HEK293 (cell line): ENCODE measurements at regions not wholly inside any gene's neighbourhood (a gene's known extent, or its start where the extent isn't known, plus 50 kb on each side); places are given as distances from the start of the nearest gene placed in this dataset.

Source experiments
- CTCF ChIP-seq: fragments of 450-650 bp; formaldehyde crosslinking; IDR thresholded peaks from 2 replicates; pipeline ENCODE4 v1.5.1; 2016; ENCODE audit warnings: missing biosample characterization, missing genetic modification characterization
- PATZ1 ChIP-seq: fragments of 450-650 bp; formaldehyde crosslinking; IDR thresholded peaks from 2 replicates; pipeline ENCODE4 v1.5.1; 2016; ENCODE audit warnings: missing biosample characterization, missing genetic modification characterization
- PRDM6 ChIP-seq: fragments of 450-650 bp; formaldehyde crosslinking; IDR thresholded peaks from 2 replicates; pipeline ENCODE4 v1.5.1; 2017; ENCODE audit warnings: missing biosample characterization, missing genetic modification characterization
- REPIN1 ChIP-seq: fragments of 450-650 bp; formaldehyde crosslinking; IDR thresholded peaks from 2 replicates; pipeline ENCODE4 v1.5.1; 2017; ENCODE audit warnings: missing biosample characterization, missing genetic modification characterization, low read depth
- ZEB2 ChIP-seq: fragments of 450-650 bp; formaldehyde crosslinking; IDR thresholded peaks from 2 replicates; pipeline ENCODE4 v1.5.1; 2016; ENCODE audit warnings: missing biosample characterization, missing genetic modification characterization
- ZNF23 ChIP-seq: fragments of 450-650 bp; formaldehyde crosslinking; IDR thresholded peaks from 2 replicates; pipeline ENCODE4 v1.5.1; 2016; ENCODE audit warnings: missing biosample characterization, missing genetic modification characterization, borderline replicate concordance
- ZNF292 ChIP-seq: fragments of 450-650 bp; formaldehyde crosslinking; IDR thresholded peaks from 2 replicates; pipeline ENCODE4 v1.5.1; 2016; ENCODE audit warnings: low read depth, missing biosample characterization, missing genetic modification characterization, borderline replicate concordance
- ZNF324 ChIP-seq: fragments of 450-650 bp; formaldehyde crosslinking; IDR thresholded peaks from 2 replicates; pipeline ENCODE4 v1.5.1; 2016; ENCODE audit warnings: missing biosample characterization, missing genetic modification characterization
- ZNF449 ChIP-seq: fragments of 450-650 bp; formaldehyde crosslinking; IDR thresholded peaks from 2 replicates; pipeline ENCODE4 v1.5.1; 2017; ENCODE audit warnings: missing biosample characterization, mild to moderate bottlenecking, missing genetic modification characterization, moderate library complexity
- ZNF510 ChIP-seq: fragments of 450-650 bp; formaldehyde crosslinking; IDR thresholded peaks from 2 replicates; pipeline ENCODE4 v1.5.1; 2018; ENCODE audit warnings: mild to moderate bottlenecking, missing genetic modification characterization, missing biosample characterization; ENCODE audit not compliant: insufficient replicate concordance
- ZNF610 ChIP-seq: fragments of 450-650 bp; formaldehyde crosslinking; IDR thresholded peaks from 2 replicates; pipeline ENCODE4 v1.5.1; 2016; ENCODE audit warnings: missing biosample characterization, missing genetic modification characterization, borderline replicate concordance
- ZSCAN4 ChIP-seq: fragments of 450-650 bp; formaldehyde crosslinking; IDR thresholded peaks from 2 replicates; pipeline ENCODE4 v1.5.1; 2017; ENCODE audit warnings: missing biosample characterization, missing genetic modification characterization

- TF ChIP-seq PRDM6 (tag by site-specific recombination) = no peak
- TF ChIP-seq REPIN1 (tag by site-specific recombination) = no peak
- no peak for TF ChIP-seq CTCF (tag by site-specific recombination)
- TF ChIP-seq ZNF292 (tag by site-specific recombination) = no peak
- no peak for TF ChIP-seq ZNF23 (tag by site-specific recombination)
- TF ChIP-seq ZNF449 (tag by site-specific recombination) = no peak
- no peak for TF ChIP-seq ZSCAN4 (tag by site-specific recombination)
- no peak for TF ChIP-seq ZNF324 (tag by site-specific recombination)
- no peak for TF ChIP-seq PATZ1 (tag by site-specific recombination)
- no peak for TF ChIP-seq ZNF610 (tag by site-specific recombination)
- no peak for TF ChIP-seq ZEB2 (tag by site-specific recombination)
- TF ChIP-seq ZNF510 = no peak
Measured at GRCh38 chr20:53708129-53708968, 114.7 kb upstream of the ZNF217 start.
